ENCODE measurements at regions not wholly inside any gene's neighbourhood (a gene's known extent, or its start where the extent isn't known, plus 50 kb on each side); places are given as distances from the start of the nearest gene placed in this dataset.

GRCh38 chr12:89951694-89952060 lies 243.0 kb upstream of the ATP2B1 start:
- TF ChIP-seq CTCF (IDR thresholded peaks at IDR 0.05) (no peak), POLR2A (IDR thresholded peaks at IDR 0.05) (no peak)

All from vagina (tissue), 2 donors.